GDM1 (cell line): ENCODE measurements at regions not wholly inside any gene's neighbourhood (a gene's known extent, or its start where the extent isn't known, plus 50 kb on each side); places are given as distances from the start of the nearest gene placed in this dataset.
"Not testable (repeated sequence)": the region's sequence is repeated elsewhere in the genome, so short reads cannot be mapped to it uniquely, and the experiment has no call there.

ENCODE experiments used
- DNase-seq: peaks from one replicate; lab custom pipeline; 2025; lab: John Stamatoyannopoulos, UW

GRCh38 chr4:38470735-38471262 is 193.2 kb upstream of the KLF3 start:
- DNase-seq: no peak

GRCh38 chr4:38482696-38483095 is 181.3 kb upstream of the KLF3 start:
- no peak for DNase-seq

GRCh38 chr4:38483628-38484027 is 180.4 kb upstream of the KLF3 start:
- not testable (repeated sequence) for DNase-seq

GRCh38 chr4:38489011-38489861 is 174.8 kb upstream of the KLF3 start:
- no peak for DNase-seq

- DNase-seq: no peak
Measured at GRCh38 chr4:38489924-38490639, 173.9 kb upstream of the KLF3 start.

GRCh38 chr4:38490753-38491446 is 173.1 kb upstream of the KLF3 start:
- DNase-seq: no peak

GRCh38 chr4:38491854-38492478 is 172.0 kb upstream of the KLF3 start:
- no peak for DNase-seq

GRCh38 chr4:38493066-38493465 is 170.9 kb upstream of the KLF3 start:
- DNase-seq: no peak

- no peak for DNase-seq
Measured at GRCh38 chr4:38495446-38495845, 168.6 kb upstream of the KLF3 start.

GRCh38 chr4:38497121-38497520 is 166.9 kb upstream of the KLF3 start:
- no peak for DNase-seq

- no peak for DNase-seq
Measured at GRCh38 chr4:38499101-38499500, 164.9 kb upstream of the KLF3 start.

GRCh38 chr4:38500433-38500832 is 163.6 kb upstream of the KLF3 start:
- DNase-seq: no peak

- no peak for DNase-seq
Measured at GRCh38 chr4:38501698-38502097, 162.3 kb upstream of the KLF3 start.

- DNase-seq: no peak
Measured at GRCh38 chr4:38503689-38504395, 160.2 kb upstream of the KLF3 start.

- DNase-seq: no peak
Measured at GRCh38 chr4:38504396-38504715, 159.6 kb upstream of the KLF3 start.

- no peak for DNase-seq
Measured at GRCh38 chr4:38509551-38509950, 154.4 kb upstream of the KLF3 start.

- no peak for DNase-seq
Measured at GRCh38 chr4:38510201-38510600, 153.8 kb upstream of the KLF3 start.

- DNase-seq: no peak
Measured at GRCh38 chr4:38511702-38512101, 152.3 kb upstream of the KLF3 start.

- no peak for DNase-seq
Measured at GRCh38 chr4:38512840-38513239, 151.2 kb upstream of the KLF3 start.

GRCh38 chr4:38514465-38515146 is 149.4 kb upstream of the KLF3 start:
- no peak for DNase-seq

GRCh38 chr4:38516190-38516589 is 147.8 kb upstream of the KLF3 start:
- no peak for DNase-seq
